ENCODE measurements at regions not wholly inside any gene's neighbourhood (a gene's known extent, or its start where the extent isn't known, plus 50 kb on each side); places are given as distances from the start of the nearest gene placed in this dataset.

GRCh38 chr22:27212617-27213177 lies 555.3 kb downstream of the MIAT start:
- no peak for TF ChIP-seq SIN3A (IDR thresholded peaks at IDR 0.05; ENCODE audit: borderline replicate concordance, insufficient read depth, low read length)
- TF ChIP-seq POLR2AphosphoS5 (IDR thresholded peaks at IDR 0.05; ENCODE audit: low read depth, low read length), result no peak

Measured in PFSK-1 (cell line).